ENCODE measurements at regions not wholly inside any gene's neighbourhood (a gene's known extent, or its start where the extent isn't known, plus 50 kb on each side); places are given as distances from the start of the nearest gene placed in this dataset.

DNA sequence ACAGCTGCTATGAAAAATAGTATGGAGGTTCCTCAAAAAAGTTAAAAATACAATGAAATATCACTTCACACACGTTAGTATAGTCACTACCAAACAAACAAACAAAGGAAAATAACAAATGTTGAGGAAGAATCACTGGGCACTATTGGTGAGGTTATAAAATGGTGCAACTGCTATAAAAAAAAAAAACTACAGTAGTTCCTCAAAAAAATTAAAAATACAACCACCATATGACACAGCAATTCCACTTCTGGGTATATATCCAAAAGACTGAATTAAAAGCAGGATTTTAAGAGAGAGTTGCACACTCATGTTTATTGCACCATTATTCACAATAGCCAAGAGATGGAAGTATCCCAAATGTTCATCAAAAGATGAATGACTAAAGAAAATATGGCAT lies 80.9 kb upstream of the POU3F3 start:
- TF ChIP-seq, protein P1, sequence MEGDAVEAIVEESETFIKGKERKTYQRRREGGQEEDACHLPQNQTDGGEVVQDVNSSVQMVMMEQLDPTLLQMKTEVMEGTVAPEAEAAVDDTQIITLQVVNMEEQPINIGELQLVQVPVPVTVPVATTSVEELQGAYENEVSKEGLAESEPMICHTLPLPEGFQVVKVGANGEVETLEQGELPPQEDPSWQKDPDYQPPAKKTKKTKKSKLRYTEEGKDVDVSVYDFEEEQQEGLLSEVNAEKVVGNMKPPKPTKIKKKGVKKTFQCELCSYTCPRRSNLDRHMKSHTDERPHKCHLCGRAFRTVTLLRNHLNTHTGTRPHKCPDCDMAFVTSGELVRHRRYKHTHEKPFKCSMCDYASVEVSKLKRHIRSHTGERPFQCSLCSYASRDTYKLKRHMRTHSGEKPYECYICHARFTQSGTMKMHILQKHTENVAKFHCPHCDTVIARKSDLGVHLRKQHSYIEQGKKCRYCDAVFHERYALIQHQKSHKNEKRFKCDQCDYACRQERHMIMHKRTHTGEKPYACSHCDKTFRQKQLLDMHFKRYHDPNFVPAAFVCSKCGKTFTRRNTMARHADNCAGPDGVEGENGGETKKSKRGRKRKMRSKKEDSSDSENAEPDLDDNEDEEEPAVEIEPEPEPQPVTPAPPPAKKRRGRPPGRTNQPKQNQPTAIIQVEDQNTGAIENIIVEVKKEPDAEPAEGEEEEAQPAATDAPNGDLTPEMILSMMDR (conservative IDR thresholded peaks at IDR 0.05; ENCODE audit: low read depth) = no peak
- CTCF ChIA-PET = no interaction called here
- no peak overlapping the region for H3K27ac ChIP-seq
- POLR2A ChIA-PET (ENCODE audit: low non-redundant PET) = no interaction called here
- no peak for DNase-seq (ENCODE audit: low spot score)

DNA sequence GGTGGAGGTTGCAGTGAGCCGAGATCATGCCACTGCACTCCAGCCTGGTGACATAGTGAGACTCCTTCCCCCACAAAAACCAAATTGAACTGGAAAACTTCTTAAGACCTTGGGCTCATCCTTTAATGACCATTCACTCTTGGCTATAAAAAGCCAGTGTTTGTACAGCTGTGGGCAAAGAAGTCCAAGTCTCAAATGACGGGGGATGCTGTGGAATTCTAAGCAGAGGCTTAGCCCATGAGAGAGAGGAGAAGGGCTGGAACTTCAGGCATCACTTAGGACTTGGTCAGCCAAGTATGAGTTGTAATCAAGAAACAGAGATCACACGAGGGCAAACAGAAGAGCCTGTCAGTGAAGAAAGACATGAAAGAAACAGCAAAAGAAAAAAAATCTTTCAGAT lies 79.3 kb upstream of the POU3F3 start:
- H3K27ac ChIP-seq = no peak overlapping the region
- POLR2A ChIA-PET (ENCODE audit: low non-redundant PET) = no interaction called here
- no peak for DNase-seq (ENCODE audit: low spot score)
- CTCF ChIA-PET = no interaction called here
- TF ChIP-seq, protein P1 (conservative IDR thresholded peaks at IDR 0.05; ENCODE audit: low read depth) = no peak

GRCh38 chr2:104777721-104778120 lies 76.2 kb upstream of the POU3F3 start:
- CTCF ChIA-PET = no interaction called here

DNA sequence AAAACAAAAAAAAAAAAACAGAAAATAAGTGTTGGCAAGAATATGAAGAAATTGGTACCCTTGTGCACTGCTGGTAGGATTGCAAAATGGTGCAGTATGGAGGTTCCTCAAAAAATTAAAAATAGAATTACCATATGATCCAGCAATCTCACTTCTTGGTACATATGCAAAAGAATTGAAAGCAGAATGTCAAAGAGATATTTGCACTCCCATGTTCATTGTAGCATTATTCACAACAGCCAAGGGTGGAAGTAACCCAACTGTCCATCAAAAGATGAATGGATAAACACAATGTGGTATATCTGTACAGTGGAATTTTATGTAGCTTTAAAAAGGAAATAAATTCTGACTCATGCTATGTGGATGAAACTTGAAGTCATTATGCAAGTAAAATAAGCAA lies 72.8 kb upstream of the POU3F3 start:
- ChIA-PET CTCF (no interaction called here), POLR2A (ENCODE audit: low non-redundant PET) (no interaction called here)
- no peak for DNase-seq (ENCODE audit: low spot score)
- no peak overlapping the region for H3K27ac ChIP-seq
- TF ChIP-seq, protein P1 (conservative IDR thresholded peaks at IDR 0.05; ENCODE audit: low read depth) = no peak

More at GRCh38 chr2:104777721-104778120, 76.2 kb upstream of the POU3F3 start:
- TF ChIP-seq, protein P1 (conservative IDR thresholded peaks at IDR 0.05; ENCODE audit: low read depth) = no peak
- no peak overlapping the region for H3K27ac ChIP-seq
- POLR2A ChIA-PET (ENCODE audit: low non-redundant PET) = no interaction called here
- DNase-seq (ENCODE audit: low spot score) = no peak

- no peak for DNase-seq (ENCODE audit: low spot score)
- POLR2A ChIA-PET (ENCODE audit: low non-redundant PET) = no interaction called here
- H3K27ac ChIP-seq = no peak overlapping the region
- TF ChIP-seq, protein P1 (conservative IDR thresholded peaks at IDR 0.05; ENCODE audit: low read depth) = no peak
- CTCF ChIA-PET = interaction anchor here (0.6 to 1.1 kb wide), 3 partner anchors 17 to 1499 kb away, joined by 3 to 5 read pairs (median 4); no protein-coding TSS in a partner anchor
These were observed 69.7 kb upstream of the POU3F3 start for GRCh38 chr2:104784264-104784663.

- H3K27ac ChIP-seq = no peak overlapping the region
- ChIA-PET POLR2A (ENCODE audit: low non-redundant PET) (no interaction called here), CTCF (no interaction called here)
- TF ChIP-seq, protein P1 (conservative IDR thresholded peaks at IDR 0.05; ENCODE audit: low read depth) = no peak
- DNase-seq (ENCODE audit: low spot score) = no peak
These were observed 67.7 kb upstream of the POU3F3 start for GRCh38 chr2:104786204-104786603.

- no peak overlapping the region for H3K27ac ChIP-seq
- CTCF ChIA-PET = no interaction called here
- POLR2A ChIA-PET (ENCODE audit: low non-redundant PET) = no interaction called here
- TF ChIP-seq, protein P1 (conservative IDR thresholded peaks at IDR 0.05; ENCODE audit: low read depth) = no peak
- no peak for DNase-seq (ENCODE audit: low spot score)
These were observed 67.1 kb upstream of the POU3F3 start for GRCh38 chr2:104786821-104787220.

Measured in RWPE1 (cell line).